ENCODE measurements at regions not wholly inside any gene's neighbourhood (a gene's known extent, or its start where the extent isn't known, plus 50 kb on each side); places are given as distances from the start of the nearest gene placed in this dataset.

- no peak for TF ChIP-seq CTCF (conservative IDR thresholded peaks at IDR 0.05)
- no peak for TF ChIP-seq EZH2 (IDR thresholded peaks at IDR 0.05; ENCODE audit: low read depth)
Observed at GRCh38 chr2:41997561-41997960, 50.3 kb upstream of the PKDCC start.

Measured in PC-9 (cell line).